Activated T-helper 2 cell treated with anti-CD3 and anti-CD28 coated beads, Interferon-gamma antibody, Interleukin-2, Interleukin-4, amounts not matched to agents 10 μg/mL and 5 μg/mL and 100 μg/mL, durations not matched to agents 14 hours and 24 hours and 36 hours (primary cell): ENCODE measurements at regions not wholly inside any gene's neighbourhood (a gene's known extent, or its start where the extent isn't known, plus 50 kb on each side); places are given as distances from the start of the nearest gene placed in this dataset.

Experiments
- DNase-seq: peaks from one replicate; pipeline ENCODE4 v3.0.0; 2021; ENCODE audit warnings: low spot score
- H3K27ac Mint-ChIP-seq: one replicate; pipeline ENCODE4 v1.8.0; 2021; ENCODE audit warnings: mixed read lengths
- H3K27me3 Mint-ChIP-seq: one replicate; pipeline ENCODE4 v1.8.0; 2021; ENCODE audit warnings: low read depth, mixed read lengths
- H3K36me3 Mint-ChIP-seq: one replicate; pipeline ENCODE4 v1.8.0; 2021; ENCODE audit warnings: low read depth, mixed read lengths
- H3K4me1 Mint-ChIP-seq: one replicate; pipeline ENCODE4 v1.8.0; 2021; ENCODE audit warnings: low read depth, mixed read lengths
- H3K4me3 Mint-ChIP-seq: one replicate; pipeline ENCODE4 v1.8.0; 2021; ENCODE audit warnings: low read depth, mild to moderate bottlenecking, moderate library complexity, mixed read lengths
- H3K9me3 Mint-ChIP-seq: one replicate; pipeline ENCODE4 v1.8.0; 2021; ENCODE audit warnings: mixed read lengths
- intact Hi-C: fragments of 100-400 bp; cut with micrococcal nuclease; formaldehyde crosslinking; loops from one replicate; pipeline ENCODE4 v1.15.1; 2023

DNA sequence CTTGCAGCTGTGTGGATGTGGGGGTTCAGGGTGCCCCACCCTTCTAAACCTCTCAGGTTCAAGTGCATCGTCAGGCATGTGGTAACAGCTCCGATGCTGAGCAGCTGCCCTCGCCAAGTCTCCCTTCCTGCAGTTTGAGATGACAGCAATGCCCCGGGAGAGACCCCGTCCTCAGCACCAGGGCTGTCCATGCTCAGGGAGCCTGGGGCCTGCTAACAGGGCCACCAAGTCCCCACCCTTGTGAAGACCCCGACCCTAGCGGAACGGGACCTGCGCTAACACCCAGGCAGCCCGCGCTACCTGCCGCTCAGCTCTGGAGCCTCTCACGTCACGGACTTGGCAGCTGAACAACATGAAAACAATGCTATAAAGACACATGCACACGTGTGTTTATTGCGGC is 159.2 kb upstream of the C1orf174 start:
- intact Hi-C loops, result no loop called here
- Mint-ChIP-seq H3K4me3 (no peak overlapping the region), H3K36me3 (no peaks in the 10 kb centered on the region), H3K27me3 (no peaks in the 10 kb centered on the region), H3K4me1 (no peaks in the 10 kb centered on the region), H3K9me3 (no peaks in the 10 kb centered on the region), H3K27ac (no peak overlapping the region)
- DNase-seq, result no peak

GRCh38 chr1:4060850-4061249 is 160.8 kb upstream of the C1orf174 start:
- no peaks in the 10 kb centered on the region for H3K27me3 Mint-ChIP-seq
- no peak overlapping the region for H3K4me3 Mint-ChIP-seq
- H3K27ac Mint-ChIP-seq, result no peak overlapping the region
- no peak for DNase-seq
- H3K9me3 Mint-ChIP-seq, result no peaks in the 10 kb centered on the region
- intact Hi-C loops, result no loop called here
- no peaks in the 10 kb centered on the region for H3K4me1 Mint-ChIP-seq
- no peaks in the 10 kb centered on the region for H3K36me3 Mint-ChIP-seq

- H3K9me3 Mint-ChIP-seq, result no peaks in the 10 kb centered on the region
- intact Hi-C loops, result no loop called here
- H3K27ac Mint-ChIP-seq, result no peak overlapping the region
- H3K4me1 Mint-ChIP-seq, result no peaks in the 10 kb centered on the region
- no peak overlapping the region for H3K4me3 Mint-ChIP-seq
- H3K36me3 Mint-ChIP-seq, result no peaks in the 10 kb centered on the region
- H3K27me3 Mint-ChIP-seq, result no peaks in the 10 kb centered on the region
- DNase-seq, result no peak
Measured at GRCh38 chr1:4061521-4062031, 161.5 kb upstream of the C1orf174 start.

DNA sequence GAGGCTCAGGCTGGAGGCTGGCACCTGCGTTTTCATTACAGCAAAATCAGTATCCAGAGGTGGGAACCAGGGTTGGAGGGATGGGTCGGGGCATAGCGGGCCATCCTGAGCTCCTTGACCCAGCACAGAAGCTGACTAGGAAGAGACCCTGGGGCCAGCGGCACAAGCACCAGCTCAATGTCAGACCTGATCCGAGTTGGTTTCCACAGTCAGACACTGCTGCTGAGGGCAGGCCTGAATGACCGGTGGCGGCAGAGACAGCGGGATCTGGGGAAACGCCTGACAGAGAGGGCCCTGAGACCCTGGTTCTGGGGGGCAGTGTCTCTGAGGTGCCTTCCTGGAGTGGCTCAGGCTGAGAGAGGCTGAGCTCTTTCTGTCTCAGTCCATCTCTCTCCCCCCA is 162.0 kb upstream of the C1orf174 start:
- no peaks in the 10 kb centered on the region for H3K4me1 Mint-ChIP-seq
- H3K27me3 Mint-ChIP-seq, result no peaks in the 10 kb centered on the region
- DNase-seq, result no peak
- no peaks in the 10 kb centered on the region for H3K9me3 Mint-ChIP-seq
- H3K27ac Mint-ChIP-seq, result no peak overlapping the region
- H3K4me3 Mint-ChIP-seq, result no peak overlapping the region
- H3K36me3 Mint-ChIP-seq, result no peaks in the 10 kb centered on the region
- intact Hi-C loops, result no loop called here

- DNase-seq, result no peak
- H3K4me1 Mint-ChIP-seq, result no peaks in the 10 kb centered on the region
- H3K9me3 Mint-ChIP-seq, result no peaks in the 10 kb centered on the region
- no peak overlapping the region for H3K27ac Mint-ChIP-seq
- intact Hi-C loops, result no loop called here
- no peaks in the 10 kb centered on the region for H3K36me3 Mint-ChIP-seq
- no peaks in the 10 kb centered on the region for H3K27me3 Mint-ChIP-seq
- no peak overlapping the region for H3K4me3 Mint-ChIP-seq
Measured at GRCh38 chr1:4062560-4062959, 162.5 kb upstream of the C1orf174 start.

GRCh38 chr1:4062992-4063391 is 162.9 kb upstream of the C1orf174 start:
- Mint-ChIP-seq H3K27ac (no peak overlapping the region), H3K27me3 (no peaks in the 10 kb centered on the region), H3K4me1 (no peaks in the 10 kb centered on the region), H3K36me3 (no peaks in the 10 kb centered on the region), H3K9me3 (no peaks in the 10 kb centered on the region), H3K4me3 (no peak overlapping the region)
- DNase-seq, result no peak
- intact Hi-C loops, result no loop called here

DNA sequence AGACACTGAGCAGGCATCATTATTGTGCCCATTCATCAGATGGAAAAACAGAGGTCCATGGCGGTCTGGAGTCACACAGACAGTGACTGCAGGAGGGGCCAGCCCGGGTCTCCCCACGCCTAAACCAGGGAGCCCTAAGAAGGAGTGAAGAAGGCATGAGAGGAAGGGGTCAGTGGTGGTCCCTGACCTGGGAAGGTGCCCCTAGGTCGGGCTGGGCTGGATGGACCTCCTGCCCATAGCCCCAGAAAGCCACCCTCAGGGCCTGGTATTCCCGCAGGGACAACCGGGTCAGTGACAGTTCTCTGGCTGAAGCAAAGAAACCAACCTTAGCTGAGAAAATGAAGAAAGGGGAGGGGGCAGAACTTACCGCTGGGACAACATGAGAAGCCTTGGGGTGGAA is 163.4 kb upstream of the C1orf174 start:
- no peak overlapping the region for H3K4me3 Mint-ChIP-seq
- H3K36me3 Mint-ChIP-seq, result no peaks in the 10 kb centered on the region
- H3K9me3 Mint-ChIP-seq, result no peaks in the 10 kb centered on the region
- no peaks in the 10 kb centered on the region for H3K27me3 Mint-ChIP-seq
- no peaks in the 10 kb centered on the region for H3K4me1 Mint-ChIP-seq
- DNase-seq, result no peak
- no peak overlapping the region for H3K27ac Mint-ChIP-seq
- intact Hi-C loops, result no loop called here

GRCh38 chr1:4064150-4064889 is 164.2 kb upstream of the C1orf174 start:
- intact Hi-C loops, result no loop called here
- Mint-ChIP-seq H3K36me3 (no peaks in the 10 kb centered on the region), H3K9me3 (no peaks in the 10 kb centered on the region), H3K27me3 (no peaks in the 10 kb centered on the region), H3K4me1 (no peaks in the 10 kb centered on the region), H3K27ac (no peak overlapping the region), H3K4me3 (no peak overlapping the region)
- no peak for DNase-seq

- Mint-ChIP-seq H3K4me3 (no peak overlapping the region), H3K4me1 (no peaks in the 10 kb centered on the region)
Measured at GRCh38 chr1:4066860-4067599, 167.0 kb upstream of the C1orf174 start.

DNA sequence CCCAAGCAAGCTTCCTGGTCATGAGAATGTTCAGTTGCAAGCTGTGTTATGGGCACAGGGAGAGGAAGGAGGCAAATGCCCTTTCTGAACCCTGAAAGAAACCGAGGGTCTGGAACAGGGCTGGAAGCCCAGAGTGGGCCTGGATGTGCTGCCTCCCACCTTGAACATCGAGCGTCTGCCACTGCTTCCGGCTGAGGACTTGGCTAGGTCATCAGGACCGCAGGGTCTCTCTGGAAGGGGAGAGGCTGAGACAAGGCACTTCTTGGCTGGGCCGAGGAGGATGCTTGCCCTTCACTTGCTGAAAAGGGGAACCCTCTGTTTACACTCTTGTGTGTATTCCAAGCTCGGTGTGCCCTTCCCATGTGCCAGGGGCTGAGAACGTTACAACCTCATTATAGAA is 168.0 kb upstream of the C1orf174 start:
- intact Hi-C loops, result no loop called here
- Mint-ChIP-seq H3K9me3 (no peaks in the 10 kb centered on the region), H3K4me1 (no peaks in the 10 kb centered on the region), H3K36me3 (no peaks in the 10 kb centered on the region), H3K4me3 (no peak overlapping the region), H3K27me3 (no peaks in the 10 kb centered on the region), H3K27ac (no peak overlapping the region)
- no peak for DNase-seq

More at GRCh38 chr1:4066860-4067599, 167.0 kb upstream of the C1orf174 start:
- Mint-ChIP-seq H3K9me3 (no peaks in the 10 kb centered on the region), H3K27ac (no peak overlapping the region), H3K27me3 (no peaks in the 10 kb centered on the region), H3K36me3 (no peaks in the 10 kb centered on the region)
- intact Hi-C loops, result no loop called here
- no peak for DNase-seq

DNA sequence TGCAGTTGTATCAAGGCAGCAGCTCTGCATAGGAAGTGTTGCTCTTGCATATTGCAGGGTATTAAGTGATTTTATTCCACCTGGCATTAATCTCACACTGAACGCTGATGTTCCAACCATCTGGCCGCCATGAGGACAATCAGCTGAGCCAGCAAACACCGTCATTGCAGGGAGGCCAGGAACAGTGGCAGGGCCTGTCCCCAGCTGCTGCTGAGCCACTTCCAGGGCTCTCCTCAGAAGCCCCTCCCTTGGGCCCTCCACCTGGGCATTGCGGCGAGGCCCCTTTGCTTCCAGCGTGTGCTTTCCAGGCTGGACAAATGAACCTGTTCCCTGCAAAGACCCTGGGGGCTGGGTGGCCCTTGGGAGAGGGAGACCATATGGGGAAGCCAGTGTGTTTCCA is 171.6 kb upstream of the C1orf174 start:
- intact Hi-C loops, result no loop called here
- no peak overlapping the region for H3K4me3 Mint-ChIP-seq
- H3K9me3 Mint-ChIP-seq, result no peaks in the 10 kb centered on the region
- no peaks in the 10 kb centered on the region for H3K27me3 Mint-ChIP-seq
- no peaks in the 10 kb centered on the region for H3K4me1 Mint-ChIP-seq
- no peak overlapping the region for H3K27ac Mint-ChIP-seq
- H3K36me3 Mint-ChIP-seq, result no peaks in the 10 kb centered on the region
- no peak for DNase-seq

DNA sequence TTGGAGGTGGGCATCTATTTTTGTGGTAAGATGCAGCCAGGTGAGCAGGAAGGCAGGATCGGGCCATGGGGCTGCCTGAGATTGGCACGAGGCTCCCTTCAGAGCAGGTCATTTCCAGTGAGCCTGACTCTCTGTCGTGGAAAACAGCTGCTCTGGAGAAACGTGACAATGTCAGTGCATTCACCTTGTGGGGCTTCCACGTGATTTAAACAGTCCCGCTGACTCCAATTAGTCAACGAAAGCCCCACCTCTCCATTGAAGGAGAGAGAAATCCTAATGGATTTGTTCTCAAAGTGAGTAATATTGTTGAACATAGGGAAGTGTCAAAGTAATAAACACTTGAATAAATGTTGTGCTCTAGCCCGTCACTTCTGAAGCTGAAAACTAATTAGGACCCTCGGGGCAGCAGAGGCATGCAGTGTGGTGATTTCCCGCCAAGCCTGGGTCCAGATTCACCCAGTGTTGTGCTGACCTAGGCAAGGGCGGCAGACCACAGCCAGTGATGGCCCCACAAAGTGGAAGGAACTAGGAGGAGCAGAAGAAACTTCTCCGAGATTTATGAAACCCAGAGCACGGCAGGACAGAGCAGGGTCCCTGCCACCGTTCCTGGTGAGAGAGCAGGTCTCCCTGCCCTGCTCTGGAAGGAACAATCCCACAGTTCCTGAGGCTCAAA is 172.5 kb upstream of the C1orf174 start:
- Mint-ChIP-seq H3K27me3 (no peaks in the 10 kb centered on the region), H3K9me3 (no peaks in the 10 kb centered on the region), H3K4me1 (no peaks in the 10 kb centered on the region), H3K27ac (no peak overlapping the region), H3K4me3 (no peak overlapping the region), H3K36me3 (no peaks in the 10 kb centered on the region)
- DNase-seq, result no peak
- intact Hi-C loops, result no loop called here
